AG04450 (cell line): ENCODE measurements at regions not wholly inside any gene's neighbourhood (a gene's known extent, or its start where the extent isn't known, plus 50 kb on each side); places are given as distances from the start of the nearest gene placed in this dataset.
A peak's percentile ranks its signal among the peaks of the same experiment; 100 is the strongest.
"Not testable (repeated sequence)": the region's sequence is repeated elsewhere in the genome, so short reads cannot be mapped to it uniquely, and the experiment has no call there.

Experiments used
- CTCF ChIA-PET: fragments of 300-600, 350-600 bp; formaldehyde crosslinking; extraction: SDS; loops from one replicate; lab custom pipeline; 2022; ENCODE audit warnings: antibody characterized with exemption, inconsistent platforms; lab: Charles Lee
- POLR2A ChIA-PET: fragments of 350-600 bp; formaldehyde crosslinking; extraction: SDS; loops from one replicate; lab custom pipeline; 2021; ENCODE audit warnings: antibody characterized with exemption, inconsistent platforms; lab: Yijun Ruan, JAX
- DNase-seq: peaks from one replicate; pipeline ENCODE4 v3.0.0-alpha.2; 2011; ENCODE audit warnings: low read depth, low spot score
- H3K27ac ChIP-seq: one replicate; pipeline ENCODE4 v1.5.1; 2012; ENCODE audit warnings: low read depth, low read length, control low read depth
- H3K27me3 ChIP-seq: one replicate; pipeline ENCODE4 v1.6.0; 2012; ENCODE audit warnings: low read length; ENCODE audit not compliant: control insufficient read depth, insufficient read depth
- H3K4me3 ChIP-seq: 2 replicates; pipeline ENCODE4 v1.5.1; 2011; ENCODE audit warnings: mild to moderate bottlenecking, low read depth, low read length, control low read depth
- H3K9me3 ChIP-seq: 2 replicates; pipeline ENCODE4 v1.5.1; 2012; ENCODE audit warnings: low read length; ENCODE audit not compliant: control insufficient read depth, insufficient read depth
- CTCF ChIP-seq: IDR thresholded peaks from 2 replicates; pipeline ENCODE4 v1.5.1; 2011; ENCODE audit warnings: low read depth, low read length, control low read depth, inconsistent platforms

DNA sequence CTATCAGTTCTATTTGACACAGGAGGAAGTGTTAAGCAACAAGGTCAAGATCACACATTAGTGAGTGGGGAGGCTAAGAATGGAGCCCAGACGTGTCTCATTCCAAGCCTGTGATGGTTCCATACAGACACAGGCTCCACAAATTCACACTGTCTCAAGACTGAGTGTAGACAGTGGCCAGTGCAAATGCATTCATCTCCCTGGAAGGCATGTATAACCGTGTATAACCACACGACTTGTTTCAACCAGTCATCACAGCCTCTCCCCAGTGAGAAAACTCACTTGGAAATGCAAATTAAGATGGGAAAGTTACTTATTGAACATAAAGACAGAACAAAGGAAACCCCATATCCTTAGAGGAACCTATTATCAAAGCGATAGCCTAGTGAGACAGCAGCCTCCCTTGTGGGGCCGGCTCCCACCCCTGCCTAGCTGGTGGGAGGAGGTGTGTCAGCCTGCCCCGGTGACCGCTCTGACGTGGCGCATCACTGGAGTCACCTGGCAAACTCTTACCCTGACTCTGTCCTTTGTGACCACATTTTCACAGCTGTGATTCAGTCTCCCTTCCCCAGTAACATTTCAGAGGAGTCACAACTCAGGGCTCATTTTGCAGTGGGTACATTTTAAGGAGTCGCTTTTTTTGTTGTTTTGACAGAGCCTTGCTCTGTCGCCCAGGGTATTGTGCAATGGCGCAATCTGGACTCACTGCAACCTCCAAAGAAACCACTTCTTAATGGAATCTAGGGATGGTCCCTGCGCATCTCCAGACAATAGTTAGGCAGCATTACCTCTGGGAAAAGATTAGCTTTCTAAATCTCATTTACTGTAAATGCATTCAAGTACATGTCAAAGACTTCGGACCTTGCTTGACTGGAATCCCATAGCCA, 126.6 kb upstream of the PARD3 start:
- no peak overlapping the region for H3K27ac ChIP-seq
- ChIA-PET POLR2A (no interaction called here), CTCF (interaction anchor here (1.0 kb wide), 1 partner anchor 29 kb away, joined by 3 read pairs; no protein-coding TSS in a partner anchor)
- no peak for DNase-seq
- peaks cover 4% of the 10 kb centered on the region for H3K27me3 ChIP-seq
- no peak overlapping the region for H3K4me3 ChIP-seq
- TF ChIP-seq CTCF: no peak
- H3K9me3 ChIP-seq: no peaks in the 10 kb centered on the region

DNA sequence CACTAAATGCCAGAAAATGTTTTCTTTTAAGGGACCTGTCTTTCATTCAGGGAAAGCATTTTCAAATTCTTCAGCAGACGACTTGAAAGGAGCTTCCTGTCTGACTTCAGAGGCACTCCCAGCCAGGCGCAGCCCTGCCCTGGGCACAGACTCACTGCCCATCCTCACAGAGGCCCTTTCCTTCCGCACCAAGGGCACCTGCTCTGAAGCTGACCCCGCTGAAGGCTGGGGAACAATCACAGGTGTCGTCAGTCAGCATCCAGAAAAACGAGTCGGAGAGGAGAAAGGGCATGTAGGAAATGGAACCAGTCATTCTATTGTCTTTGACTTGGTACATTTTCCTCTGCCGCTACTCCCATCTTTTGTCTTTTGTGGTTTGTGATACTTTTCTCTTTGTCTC, 125.3 kb upstream of the PARD3 start:
- DNase-seq: no peak
- Histone ChIP-seq H3K9me3 (no peaks in the 10 kb centered on the region), H3K4me3 (no peak overlapping the region), H3K27me3 (peaks cover 4% of the 10 kb centered on the region), H3K27ac (no peak overlapping the region)
- ChIA-PET POLR2A (no interaction called here), CTCF (no interaction called here)
- TF ChIP-seq CTCF: no peak

DNA sequence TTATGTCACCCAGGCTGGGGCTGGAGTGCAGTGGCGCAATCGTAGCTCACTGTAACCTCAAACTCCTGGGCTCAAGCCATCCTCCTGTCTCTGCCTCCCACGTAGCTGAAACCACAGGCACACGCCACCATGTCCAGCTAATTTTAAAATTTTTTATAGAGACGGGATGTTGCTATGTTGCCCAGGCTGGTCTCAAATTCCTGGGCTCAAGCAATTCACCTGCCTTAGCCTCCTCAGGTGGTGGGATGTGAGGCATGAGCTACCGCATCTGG, 123.2 kb upstream of the PARD3 start:
- Histone ChIP-seq H3K9me3 (no peaks in the 10 kb centered on the region), H3K27me3 (peaks cover 4% of the 10 kb centered on the region), H3K27ac (no peak overlapping the region), H3K4me3 (no peak overlapping the region)
- CTCF ChIA-PET: interaction anchor here (0.7 to 1.2 kb wide), 6 partner anchors 9 to 792 kb away, joined by 3 to 5 read pairs (median 3); no protein-coding TSS in a partner anchor
- TF ChIP-seq CTCF: no peak
- POLR2A ChIA-PET: no interaction called here
- DNase-seq: no peak

- not testable (repeated sequence) for H3K27ac ChIP-seq, H3K9me3 ChIP-seq, H3K4me3 ChIP-seq, H3K27me3 ChIP-seq, DNase-seq
- ChIA-PET CTCF (interaction anchor here (0.7 to 1.2 kb wide), 8 partner anchors 8 to 792 kb away, joined by 3 to 5 read pairs (median 3); no protein-coding TSS in a partner anchor), POLR2A (interaction anchor here (0.5 kb wide), 1 partner anchor 17 kb away, joined by 3 read pairs; no protein-coding TSS in a partner anchor)
- TF ChIP-seq CTCF: peak; percentile 16; the same call in 1 of the 2 replicates
These were observed 122.7 kb upstream of the PARD3 start for GRCh38 chr10:34937643-34938398.

GRCh38 chr10:34936061-34936460, 121.0 kb upstream of the PARD3 start:
- DNase-seq: no peak
- H3K4me3 ChIP-seq: no peak overlapping the region
- peaks cover 4% of the 10 kb centered on the region for H3K27me3 ChIP-seq
- H3K27ac ChIP-seq: no peak overlapping the region
- ChIA-PET CTCF (no interaction called here), POLR2A (no interaction called here)
- no peak for TF ChIP-seq CTCF
- no peaks in the 10 kb centered on the region for H3K9me3 ChIP-seq
